ENCODE measurements at regions not wholly inside any gene's neighbourhood (a gene's known extent, or its start where the extent isn't known, plus 50 kb on each side); places are given as distances from the start of the nearest gene placed in this dataset.

DNA sequence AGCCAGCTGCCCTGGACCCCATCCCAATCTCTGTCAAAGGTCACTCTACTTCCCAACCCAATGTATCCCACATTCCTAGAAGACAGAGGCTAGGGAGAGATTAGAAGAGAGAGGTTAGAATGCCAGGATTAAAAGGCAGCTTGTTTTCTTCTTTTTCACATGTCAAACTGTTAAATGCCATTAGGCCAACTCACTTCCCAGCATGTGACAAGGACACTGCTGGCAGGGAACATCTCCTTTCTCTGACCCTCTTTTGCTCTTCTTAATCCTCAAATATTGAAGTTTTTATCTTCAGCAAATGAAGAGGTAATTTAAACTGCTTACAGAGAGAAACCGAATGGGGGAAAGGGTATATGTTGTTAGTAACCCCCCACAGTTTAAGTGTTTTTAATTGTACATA lies 89.1 kb downstream of the BBS10 start:
- no peak for DNase-seq (ENCODE audit: low read depth in 2 of 2)

GRCh38 chr12:76256904-76257303 lies 91.3 kb downstream of the BBS10 start:
- DNase-seq (ENCODE audit: low read depth in 2 of 2), result no peak

DNA sequence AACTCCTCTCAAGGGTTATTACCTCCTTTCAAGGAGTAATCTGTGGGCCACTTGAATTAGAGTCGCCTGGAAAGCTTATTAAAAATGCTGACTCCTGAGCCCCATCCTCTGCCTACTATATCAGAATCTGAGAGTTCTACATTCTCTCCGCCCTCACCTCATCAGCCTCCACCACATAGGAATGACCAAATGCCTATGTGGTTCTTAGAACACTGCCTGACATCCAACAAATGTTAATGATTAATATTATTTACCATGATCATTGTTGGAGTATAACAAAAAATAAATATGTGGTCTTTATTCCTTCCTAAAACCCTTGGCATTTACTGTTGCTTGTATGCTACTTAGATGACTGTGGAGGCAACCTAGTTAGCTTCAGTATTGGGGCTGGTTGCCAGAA lies 91.9 kb downstream of the BBS10 start:
- no peak for DNase-seq (ENCODE audit: low read depth in 2 of 2)

GRCh38 chr12:76255692-76256091 lies 92.5 kb downstream of the BBS10 start:
- DNase-seq (ENCODE audit: low read depth in 2 of 2), result no peak

GRCh38 chr12:76255281-76255680 lies 92.9 kb downstream of the BBS10 start:
- DNase-seq (ENCODE audit: low read depth in 2 of 2), result no peak

- DNase-seq (ENCODE audit: low read depth in 2 of 2), result no peak
These were observed 96.2 kb downstream of the BBS10 start for GRCh38 chr12:76252031-76252430.

- no peak for DNase-seq (ENCODE audit: low read depth in 2 of 2)
These were observed 98.0 kb downstream of the BBS10 start for GRCh38 chr12:76250256-76250655.

GRCh38 chr12:76249501-76249900 lies 98.7 kb downstream of the BBS10 start:
- DNase-seq (ENCODE audit: low read depth in 2 of 2), result no peak

GRCh38 chr12:76247992-76248391 lies 100.2 kb downstream of the BBS10 start:
- DNase-seq (ENCODE audit: low read depth in 2 of 2), result no peak

DNA sequence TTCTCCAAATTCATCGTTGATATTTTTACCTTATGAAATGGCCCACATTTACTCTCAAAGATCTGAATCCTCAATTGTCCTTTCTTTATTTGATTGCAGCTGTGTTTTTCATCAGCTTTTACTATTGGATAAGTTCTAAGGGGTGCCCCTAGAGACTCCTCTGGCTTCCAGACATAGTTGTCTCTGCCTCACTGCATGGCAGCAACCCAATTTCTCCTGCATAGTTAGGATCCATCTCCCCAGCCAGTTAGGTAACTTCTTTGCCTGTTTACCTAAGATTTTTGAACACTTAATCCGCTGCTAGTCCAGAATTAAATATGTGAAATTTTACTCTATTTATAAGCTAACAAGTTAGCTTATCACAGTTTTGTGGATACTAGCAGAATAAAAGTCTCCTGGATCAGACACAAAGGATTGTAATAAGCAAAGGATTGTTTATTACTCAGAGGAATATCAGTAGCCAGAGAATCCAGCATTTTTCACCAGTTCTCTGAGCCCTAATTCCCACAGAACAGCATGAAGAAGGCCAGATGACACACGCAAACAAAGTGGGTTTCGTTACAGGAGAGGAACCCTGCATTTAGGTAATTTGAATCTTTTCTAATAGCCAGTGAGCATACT lies 101.1 kb downstream of the BBS10 start:
- DNase-seq (ENCODE audit: low read depth in 2 of 2), result no peak

GRCh38 chr12:76246611-76247010 lies 101.6 kb downstream of the BBS10 start:
- no peak for DNase-seq (ENCODE audit: low read depth in 2 of 2)

DNA sequence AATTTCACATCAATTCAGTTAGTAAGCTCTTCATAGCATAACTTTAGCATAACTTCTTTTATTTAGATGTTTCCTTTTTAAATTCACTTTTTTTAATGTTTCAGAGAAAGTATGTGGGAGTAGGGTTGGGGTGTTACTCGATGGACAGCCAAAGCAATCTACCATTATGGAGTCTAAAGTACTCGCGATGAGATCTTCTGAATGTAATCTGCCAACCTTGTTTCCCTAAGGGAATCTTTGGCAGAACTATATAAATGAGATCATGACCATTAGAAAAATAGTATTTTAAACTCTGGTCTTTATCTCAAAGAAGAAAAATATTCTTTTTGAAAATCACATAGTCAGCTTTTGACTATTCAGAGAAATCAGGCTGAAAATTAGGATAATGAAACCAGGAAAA lies 103.9 kb downstream of the BBS10 start:
- no peak for DNase-seq (ENCODE audit: low read depth in 2 of 2)

DNA sequence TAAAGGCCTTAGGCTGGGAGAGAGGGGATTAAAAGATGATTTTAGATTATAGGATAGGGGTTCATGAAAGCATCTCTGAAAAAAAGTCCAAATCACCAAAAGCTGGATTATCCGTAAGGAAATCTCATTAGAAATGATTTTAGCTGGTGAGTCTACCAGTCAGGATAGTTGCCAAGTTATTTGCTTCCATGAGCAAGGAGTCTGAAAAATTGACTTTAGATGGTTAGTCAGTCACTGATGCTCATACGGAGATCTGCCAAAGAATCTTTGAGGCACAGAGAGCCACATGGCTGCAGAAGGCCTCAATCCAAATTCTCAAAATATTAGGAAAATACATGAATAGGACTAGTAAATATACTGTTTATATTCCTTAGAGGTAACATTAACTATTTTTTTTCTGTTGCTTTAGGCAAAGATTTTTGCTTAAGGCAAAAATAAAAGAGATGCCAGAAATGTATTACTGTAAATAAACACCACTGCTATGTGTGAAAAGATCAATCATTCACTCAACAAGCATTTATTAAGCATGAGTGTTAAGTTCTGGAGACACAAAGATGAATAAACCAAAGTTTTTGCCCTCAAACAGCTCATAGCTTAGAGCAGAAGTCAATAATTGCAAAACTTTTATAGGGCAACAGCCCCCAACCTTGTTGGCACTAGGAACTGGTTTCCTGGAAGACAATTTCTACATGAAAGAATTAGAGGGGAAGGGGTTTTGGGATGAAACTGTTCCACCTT lies 105.2 kb downstream of the BBS10 start:
- DNase-seq (ENCODE audit: low read depth in 2 of 2), result no peak

DNA sequence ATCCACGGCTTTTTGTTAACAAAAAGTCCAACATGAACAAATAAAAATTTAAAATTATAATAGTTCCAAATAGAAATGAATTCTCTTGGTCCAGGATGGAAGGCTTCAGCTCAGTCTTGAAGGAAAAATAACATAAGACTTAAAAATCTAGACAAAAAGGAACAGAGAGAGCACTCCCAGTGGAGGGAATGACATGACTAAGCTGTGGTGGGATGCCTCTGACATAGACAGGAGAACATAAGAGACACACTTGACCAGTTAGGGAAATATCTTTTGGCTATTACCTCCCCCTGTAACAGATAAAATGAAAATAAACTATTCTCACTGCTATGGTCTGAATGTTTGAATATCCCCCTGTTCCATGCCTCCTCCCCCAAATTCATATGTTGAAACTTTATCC lies 106.8 kb downstream of the BBS10 start:
- no peak for DNase-seq (ENCODE audit: low read depth in 2 of 2)

GRCh38 chr12:76240281-76240680 lies 107.9 kb downstream of the BBS10 start:
- DNase-seq (ENCODE audit: low read depth in 2 of 2), result no peak

DNA sequence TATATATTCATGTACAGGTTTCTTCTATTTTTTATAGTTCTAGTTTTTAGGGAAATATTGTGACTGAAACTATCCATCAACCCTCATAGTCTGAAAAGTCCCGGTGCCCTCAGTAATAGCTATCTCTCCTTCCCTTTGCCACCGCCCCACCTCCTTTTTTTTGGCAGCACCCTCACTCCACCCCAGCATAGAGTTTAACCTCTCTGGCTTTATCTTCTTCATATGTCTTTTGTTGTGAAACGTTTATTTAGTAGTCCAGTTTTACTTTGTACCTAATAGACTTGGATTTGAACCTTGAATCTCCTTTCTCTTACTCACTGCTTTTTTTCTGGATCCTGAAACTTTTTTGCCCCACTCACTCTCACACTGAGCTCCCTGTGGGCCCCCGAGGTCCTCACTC lies 109.5 kb downstream of the BBS10 start:
- DNase-seq (ENCODE audit: low read depth in 2 of 2), result no peak

DNA sequence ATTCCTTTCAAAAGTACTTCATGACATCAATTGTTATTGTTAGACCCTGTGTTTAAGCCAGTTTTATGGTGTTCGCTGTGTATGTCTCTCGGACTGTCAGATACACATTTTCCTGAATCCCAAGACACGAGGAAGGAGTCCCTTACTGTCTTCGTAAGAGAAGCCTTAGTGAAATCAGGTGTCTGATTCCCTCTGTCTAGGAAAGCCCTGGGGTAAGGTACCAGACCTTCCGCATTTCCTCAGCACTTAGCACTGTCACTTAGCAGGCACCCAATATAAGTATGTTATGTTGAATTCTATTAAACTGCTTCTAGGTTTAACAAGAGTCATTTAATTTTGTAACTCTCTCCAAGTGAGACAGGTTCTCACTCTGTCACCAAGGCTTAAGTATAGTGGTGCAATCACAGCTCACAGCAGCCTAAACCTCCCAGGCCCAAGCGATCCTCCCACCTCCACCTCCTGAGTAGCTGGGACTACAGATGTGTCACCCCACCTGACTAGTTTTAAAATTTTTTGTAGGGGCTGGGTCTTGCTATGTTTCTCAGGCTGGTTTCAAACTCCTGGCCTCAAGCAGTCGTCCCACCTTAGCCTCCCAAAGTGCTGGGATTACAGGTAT lies 111.0 kb downstream of the BBS10 start:
- no peak for DNase-seq (ENCODE audit: low read depth in 2 of 2)

DNA sequence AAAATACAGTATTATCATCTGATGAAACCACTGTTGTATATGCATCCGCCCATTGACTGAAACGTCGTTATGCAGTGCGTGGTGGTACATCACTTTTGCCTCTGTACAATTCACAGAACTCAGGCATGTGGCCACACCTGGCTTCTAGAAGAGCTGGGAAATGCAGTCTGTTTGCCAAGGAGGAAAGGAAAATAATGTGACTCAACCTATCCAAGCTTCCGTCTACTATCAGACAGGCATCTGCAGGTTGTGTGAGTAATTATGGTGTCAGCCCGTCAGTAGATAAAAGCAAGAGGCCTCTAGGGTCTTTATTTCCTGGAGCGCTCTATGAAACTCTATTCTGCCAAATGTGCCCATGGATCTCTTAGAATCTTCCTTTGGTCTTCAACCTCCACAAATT lies 111.6 kb downstream of the BBS10 start:
- no peak for DNase-seq (ENCODE audit: low read depth in 2 of 2)

GRCh38 chr12:76234741-76235140 lies 113.5 kb downstream of the BBS10 start:
- no peak for DNase-seq (ENCODE audit: low read depth in 2 of 2)

- no peak for DNase-seq (ENCODE audit: low read depth in 2 of 2)
These were observed 116.2 kb downstream of the BBS10 start for GRCh38 chr12:76232013-76232412.

- no peak for DNase-seq (ENCODE audit: low read depth in 2 of 2)
These were observed 121.3 kb downstream of the BBS10 start for GRCh38 chr12:76226956-76227355.

GRCh38 chr12:76226397-76226796 lies 121.8 kb downstream of the BBS10 start:
- DNase-seq (ENCODE audit: low read depth in 2 of 2), result no peak

DNA sequence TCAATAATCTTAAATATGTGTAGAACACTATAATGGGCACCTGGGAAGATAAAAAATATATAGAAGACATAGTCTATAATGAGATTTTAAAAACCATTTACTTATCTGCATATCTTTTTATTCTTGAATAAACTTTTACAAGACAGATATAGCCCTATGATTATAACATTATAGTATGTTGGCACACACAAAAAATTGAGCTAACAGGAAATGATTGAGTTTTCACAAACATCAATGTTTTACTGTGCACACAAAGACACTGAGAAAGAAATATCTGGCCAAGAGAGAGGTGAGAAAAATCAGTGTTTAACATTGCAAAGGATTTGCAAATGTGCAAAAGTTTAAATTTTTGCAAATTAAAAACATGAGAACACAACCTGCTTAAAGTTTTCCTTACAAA lies 124.3 kb downstream of the BBS10 start:
- DNase-seq (ENCODE audit: low read depth in 2 of 2), result no peak
